Stimulated activated CD8-positive, alpha-beta memory T cell treated with anti-CD3 and anti-CD28 coated beads, Interleukin-4, amount 100 ng/mL, for 48 hours (primary cell): ENCODE measurements at regions not wholly inside any gene's neighbourhood (a gene's known extent, or its start where the extent isn't known, plus 50 kb on each side); places are given as distances from the start of the nearest gene placed in this dataset.

Experiments used
- DNase-seq: peaks from one replicate; pipeline ENCODE4 v3.0.0-alpha.2; 2020

DNA sequence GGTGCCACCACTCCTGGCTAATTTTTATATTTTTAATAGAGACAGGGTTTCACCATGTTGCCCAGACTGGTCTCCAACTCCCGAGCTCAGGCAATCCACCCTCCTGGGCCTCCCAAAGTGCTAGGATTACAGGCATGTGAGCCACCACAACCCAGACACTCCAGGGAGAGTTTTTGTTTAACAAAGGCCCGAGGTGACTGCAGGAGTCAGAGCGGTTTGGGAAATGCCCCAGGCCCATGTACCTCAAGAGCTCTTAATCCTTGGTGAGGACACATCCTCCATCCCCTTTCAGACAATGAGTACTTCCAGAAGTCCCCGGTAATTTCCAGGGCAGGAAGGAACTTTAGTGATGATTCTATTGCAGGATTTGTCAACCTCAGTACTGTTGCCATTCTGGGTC lies 176.0 kb downstream of the ESRRB start:
- no peak for DNase-seq

DNA sequence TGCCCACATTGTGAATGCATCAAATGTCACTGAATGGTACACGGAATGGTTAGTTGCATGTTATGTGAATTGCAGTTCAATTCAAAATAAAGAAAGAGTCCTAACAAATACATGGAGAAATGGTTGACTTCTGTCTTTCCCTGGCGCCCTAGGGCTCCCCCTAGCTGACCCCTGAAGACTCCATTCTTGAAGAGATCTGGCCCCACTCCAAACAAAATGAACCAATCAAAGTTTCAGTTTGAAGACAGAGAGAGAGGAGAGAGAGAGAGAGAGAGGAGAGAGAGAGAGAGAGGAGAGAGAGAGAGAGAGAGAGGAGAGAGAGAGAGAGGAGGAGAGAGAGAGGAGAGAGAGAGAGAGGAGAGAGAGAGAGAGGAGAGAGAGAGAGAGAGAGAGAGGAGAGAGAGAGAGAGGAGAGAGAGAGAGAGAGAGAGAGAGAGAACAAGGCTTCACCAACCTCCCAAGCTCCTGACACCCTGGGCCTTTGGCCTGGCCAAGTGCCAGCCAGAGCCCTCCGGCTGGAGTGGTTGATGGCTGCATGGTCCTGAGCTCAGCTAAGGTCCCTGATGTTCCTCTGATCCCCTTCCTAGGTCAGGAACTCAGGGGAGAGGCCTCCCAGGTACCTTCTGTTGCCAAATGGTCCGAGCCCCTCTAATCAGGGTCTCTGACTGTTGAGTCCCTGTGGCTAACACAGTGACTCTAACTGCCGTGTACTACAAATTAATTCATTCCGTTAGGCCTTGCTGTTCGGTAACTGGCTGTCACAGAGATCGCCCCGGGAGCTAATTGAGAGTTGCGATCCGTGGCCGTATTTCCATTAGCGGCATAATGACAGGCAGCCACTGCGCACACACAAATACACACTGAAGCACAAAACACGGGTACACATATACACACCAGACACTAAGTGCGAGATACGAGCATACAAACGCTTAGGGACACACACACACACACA lies 188.8 kb downstream of the ESRRB start:
- no peak for DNase-seq

DNA sequence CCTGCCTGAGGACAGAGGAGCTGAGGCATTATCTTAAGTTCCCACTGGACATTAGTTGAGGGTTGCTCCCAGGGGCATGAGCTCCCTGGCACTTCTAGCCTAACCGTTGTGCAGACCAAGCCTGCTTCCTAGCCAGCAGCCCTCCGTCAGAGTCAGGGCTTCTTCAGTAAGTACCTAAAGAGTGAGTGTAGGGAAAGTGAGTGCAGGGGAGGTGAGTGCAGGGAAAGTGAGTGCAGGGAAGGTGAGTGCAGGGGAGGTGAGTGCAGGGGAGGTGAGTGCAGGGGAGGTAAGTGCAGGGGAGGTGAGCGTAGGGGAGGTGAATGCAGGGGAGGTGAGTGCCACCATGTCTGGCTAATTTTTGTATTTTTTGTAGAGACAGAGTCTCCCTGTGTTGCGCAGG lies 190.5 kb downstream of the ESRRB start:
- DNase-seq = no peak

DNA sequence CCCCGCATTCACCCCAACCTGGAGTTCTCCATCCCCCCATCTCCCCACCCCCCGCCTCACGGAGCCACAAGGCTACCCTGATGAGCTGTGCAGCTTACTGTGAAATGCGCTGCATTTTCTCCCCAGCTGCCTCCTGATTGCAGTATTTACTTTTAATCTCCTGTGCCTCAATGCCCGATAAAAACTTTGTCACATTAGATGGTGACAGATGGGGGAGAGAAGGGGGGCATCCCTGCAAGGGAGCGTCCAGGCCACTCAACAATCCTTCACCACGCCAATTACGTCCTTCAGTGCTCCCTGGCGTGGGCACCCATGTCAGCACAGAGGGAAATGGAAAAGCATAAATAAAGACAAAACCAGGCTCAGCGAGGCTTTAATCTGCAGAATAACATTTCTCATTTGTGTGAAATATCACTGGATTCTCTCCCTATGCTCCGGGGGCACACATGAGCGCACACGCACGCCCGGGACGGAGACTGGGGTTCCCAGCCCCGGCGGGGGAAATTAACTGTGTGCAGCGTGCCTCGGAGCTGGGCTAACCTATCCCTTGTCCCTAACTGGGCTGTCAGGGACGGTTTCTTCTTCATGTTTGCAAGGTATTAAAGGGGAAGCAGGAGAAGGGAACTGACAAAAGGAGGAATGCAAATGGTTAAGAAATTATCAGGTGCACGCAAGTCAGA lies 186.7 kb upstream of the VASH1 start:
- no peak for DNase-seq

DNA sequence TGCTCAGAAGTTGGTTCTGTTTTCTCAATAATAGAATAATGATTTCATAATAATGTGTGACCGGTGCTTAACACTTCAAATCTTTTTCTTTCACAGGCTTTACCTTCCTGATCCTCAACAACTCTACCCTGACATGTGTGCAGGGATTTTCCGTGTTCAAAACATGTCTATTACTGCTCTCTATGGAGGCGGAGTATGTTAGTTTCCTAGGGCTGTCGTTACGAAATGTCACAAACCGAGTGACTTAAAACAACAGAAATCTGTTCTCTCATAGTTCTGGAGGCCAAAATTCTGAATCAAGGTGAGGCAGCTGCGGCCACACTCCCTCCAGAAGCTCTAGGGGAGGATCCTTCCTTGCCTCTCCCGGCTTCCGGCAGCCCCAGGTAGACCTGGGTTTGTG lies 186.2 kb upstream of the VASH1 start:
- DNase-seq = no peak

DNA sequence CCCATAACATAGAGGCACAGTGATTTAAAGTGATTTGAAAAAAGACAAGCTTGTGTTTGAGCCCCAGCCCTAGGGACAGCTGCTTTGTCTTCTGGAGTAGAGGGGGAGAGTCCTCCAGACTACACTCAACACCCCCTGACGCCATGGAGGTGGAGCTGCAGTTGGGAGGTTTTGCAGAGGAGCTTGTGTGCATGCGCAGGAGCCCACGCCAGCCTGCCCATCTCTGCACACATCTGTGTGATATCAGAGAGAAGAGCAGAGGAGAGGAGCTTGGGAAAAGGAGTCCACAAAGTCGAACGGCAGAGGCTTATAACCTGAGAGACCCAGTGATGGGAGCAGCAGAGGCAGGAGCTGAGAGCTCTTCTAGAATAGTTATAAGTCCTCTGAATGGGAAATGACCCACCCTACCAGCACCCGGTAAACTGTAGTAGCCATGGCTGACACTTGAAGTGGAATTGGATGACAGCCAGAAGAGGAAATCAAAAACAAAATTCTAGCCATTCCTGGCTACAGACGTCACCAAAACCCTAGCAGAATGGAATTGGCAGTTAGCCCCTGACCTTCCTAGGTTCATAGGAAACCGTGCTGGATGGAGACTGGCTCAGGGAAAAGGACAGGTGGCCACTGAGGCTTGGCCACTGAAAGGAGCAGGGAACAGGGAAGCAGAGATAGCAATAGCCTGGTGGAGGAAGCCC lies 185.1 kb upstream of the VASH1 start:
- DNase-seq = no peak

DNA sequence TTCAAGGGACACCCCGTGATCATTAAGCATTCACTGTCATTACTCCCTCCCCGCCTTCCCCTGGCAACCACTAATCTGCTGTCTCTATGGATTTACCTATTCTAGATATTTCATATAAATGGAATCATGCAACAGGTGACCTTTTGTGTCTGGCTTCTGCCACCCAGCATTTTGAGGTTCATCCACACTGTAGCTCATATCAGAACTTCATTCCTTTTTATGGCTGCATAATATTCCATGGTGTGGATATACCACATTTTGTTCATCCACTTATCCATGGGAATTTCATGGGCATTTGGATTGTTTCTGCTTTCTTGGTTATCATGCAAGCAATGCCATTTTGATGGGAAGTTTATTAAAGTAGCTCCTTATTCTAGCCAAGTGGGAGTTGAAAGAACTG lies 184.2 kb upstream of the VASH1 start:
- DNase-seq = no peak

DNA sequence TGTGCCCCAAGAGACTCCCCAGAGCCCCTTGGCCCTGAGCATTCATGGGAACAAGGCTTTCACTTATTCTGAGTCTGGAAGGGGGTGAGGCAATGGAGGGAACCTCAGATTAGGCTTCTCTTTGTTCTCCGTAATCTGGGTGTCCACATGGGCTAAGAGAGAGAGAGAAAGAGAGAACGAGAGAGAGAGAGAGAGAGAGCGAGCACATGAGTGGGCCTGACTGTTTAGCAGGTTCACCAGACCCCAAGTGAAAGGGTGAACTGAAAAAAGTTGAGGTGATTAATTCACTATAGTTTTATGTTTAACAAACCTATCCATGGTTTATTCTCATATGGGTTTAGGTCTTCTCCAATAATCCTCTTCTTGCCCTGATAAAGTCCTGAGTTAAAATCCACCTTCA lies 183.4 kb upstream of the VASH1 start:
- DNase-seq = no peak

DNA sequence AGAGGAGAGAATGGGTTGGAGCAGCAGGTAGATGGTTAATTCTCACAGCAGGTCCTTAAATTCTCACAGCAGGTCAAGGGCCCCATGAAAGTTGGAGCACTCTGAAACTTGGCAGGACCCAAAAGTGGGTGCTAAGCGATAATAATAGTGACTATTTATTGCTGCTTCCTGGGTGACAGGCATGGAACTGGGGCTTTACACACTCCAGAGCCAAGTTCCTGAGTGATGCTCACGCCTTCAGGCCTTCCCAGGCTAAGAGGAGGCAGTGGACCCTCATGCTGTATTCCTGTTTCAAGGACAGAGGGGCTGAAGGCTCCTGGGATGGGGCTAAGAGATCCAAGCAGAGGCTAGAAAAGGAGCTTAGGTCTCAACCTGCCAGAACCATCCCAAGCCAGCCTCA lies 180.9 kb upstream of the VASH1 start:
- DNase-seq = no peak

DNA sequence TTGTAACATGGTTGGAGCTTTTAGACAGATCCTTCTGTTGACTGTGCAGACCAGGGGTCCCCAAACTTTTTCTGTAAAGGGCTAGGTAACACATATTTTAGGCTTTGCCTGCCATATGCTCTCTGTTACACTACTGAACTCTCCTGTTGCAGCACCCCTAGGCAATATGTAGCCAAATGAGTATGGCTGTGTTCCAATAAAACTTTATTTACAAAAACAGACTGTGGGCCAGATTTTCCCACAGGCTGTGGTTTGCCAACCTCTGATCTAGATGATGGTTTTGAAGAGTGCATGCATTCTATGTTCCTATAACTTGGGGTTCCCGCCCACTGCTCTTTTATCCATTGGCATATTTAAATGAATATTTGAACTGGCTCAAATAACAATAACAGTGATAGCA lies 180.3 kb upstream of the VASH1 start:
- no peak for DNase-seq

DNA sequence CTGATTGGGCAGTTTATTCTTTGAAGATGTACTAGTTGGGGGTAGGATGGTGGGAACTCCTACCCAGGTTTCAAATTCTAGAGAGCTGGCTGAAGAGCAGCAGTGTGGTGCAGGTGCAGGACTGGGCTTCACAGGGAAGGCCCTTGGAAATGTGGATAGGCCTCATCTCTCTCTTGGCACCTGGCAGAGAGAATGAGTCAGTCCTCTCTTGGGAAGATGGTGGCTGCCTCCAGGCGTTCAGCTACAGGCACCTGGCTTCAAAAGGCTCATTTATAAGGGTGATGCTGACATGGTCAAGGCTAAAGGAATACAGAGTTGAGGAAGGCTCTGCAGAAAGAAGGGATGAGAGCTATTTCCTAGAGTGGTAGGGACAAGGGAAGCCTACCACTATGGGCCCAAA lies 179.7 kb upstream of the VASH1 start:
- DNase-seq = no peak

DNA sequence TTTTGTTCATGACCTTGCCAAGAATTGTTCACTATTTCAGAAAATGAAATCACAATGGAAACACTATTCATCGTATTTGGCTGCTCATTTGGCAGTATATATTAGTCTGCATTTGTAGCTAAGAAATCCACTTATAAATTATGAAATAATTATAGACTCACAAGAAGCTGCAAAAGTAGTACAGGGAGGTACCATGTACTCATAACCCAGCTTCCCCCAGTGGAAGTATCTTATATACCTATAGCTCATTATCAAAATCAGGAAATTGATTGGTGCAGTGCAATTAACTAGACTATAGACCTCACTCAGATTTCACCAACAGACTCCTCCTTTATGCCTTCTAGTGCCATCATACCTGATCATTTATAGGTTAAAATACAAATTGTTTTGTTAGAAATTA lies 178.8 kb upstream of the VASH1 start:
- DNase-seq = no peak

DNA sequence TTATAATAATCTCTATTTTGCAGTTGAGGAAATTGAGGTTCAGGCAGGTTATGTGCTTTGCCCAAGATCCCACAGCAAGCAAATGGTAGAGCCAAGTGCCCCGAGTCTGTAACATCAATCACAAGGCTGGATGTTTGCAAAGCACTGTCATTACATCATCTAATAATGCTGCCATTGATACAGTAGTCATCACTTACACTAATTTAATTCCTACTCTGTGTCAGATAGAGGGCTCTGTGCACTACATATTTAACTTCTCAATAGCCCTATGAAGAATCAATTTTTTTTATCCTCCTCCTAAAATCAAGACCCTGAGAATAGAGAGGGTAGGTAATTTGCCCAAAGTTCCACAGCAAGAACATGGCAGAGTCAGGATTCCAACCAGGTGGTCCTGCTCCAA lies 178.1 kb upstream of the VASH1 start:
- no peak for DNase-seq

DNA sequence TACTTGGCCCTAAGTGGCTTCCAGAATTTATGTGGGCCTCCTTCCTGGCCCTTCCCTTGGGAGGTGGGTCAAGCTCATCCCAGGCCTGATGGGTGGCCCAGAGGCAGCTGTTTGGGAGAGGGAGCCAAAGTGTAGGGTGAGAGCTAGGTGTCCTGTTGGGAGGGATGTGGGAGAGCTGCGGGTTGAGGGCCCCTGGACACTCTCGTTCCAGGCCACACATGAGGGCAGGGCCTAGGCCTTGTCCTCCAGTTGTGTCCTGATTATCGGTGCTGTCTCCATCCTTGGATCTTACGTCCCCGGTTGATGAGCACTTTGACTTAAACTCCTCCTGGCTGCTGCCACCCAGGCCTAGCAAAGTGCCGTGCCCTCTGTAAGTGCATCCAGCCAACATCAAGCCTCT lies 177.5 kb upstream of the VASH1 start:
- DNase-seq = no peak

DNA sequence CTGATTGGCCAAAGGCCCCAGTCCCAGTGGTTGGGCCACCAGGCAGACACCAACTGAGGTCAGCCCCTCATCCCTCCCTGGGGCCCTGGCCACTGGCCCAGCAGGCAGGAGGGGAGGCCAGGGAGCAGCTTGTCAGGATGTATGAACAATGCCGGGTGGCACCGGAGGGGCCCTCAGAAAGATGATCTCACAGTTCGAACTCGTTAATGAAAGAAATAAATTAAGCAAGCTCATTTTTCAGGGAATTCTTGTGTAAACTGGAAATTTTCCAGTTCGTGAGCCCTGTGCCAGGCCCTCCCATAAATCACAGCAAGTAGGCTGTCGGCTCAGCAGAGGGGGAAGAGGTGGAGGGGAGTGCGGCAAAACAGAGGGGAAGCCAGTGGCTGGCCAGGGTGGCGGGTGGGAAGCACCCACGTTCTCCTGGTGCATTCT lies 177.0 kb upstream of the VASH1 start:
- no peak for DNase-seq

DNA sequence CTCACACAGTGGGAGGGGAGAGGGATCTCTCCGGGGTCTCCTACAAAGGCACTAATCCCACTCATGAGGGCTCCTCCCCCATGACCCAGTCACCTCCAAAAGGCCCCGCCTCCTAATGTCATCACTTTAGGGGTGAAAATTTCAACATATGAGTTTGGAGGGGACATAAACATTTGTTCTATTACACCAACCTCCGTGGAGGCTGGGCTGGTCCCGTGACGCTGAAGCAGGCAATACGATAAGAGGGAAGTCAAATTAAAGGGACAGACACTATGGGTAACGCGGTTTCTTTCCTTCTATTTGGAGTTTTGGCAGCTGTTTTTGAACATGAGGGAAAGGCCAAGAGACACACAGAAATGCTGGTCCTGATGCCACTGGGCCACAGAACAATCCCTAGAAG lies 175.7 kb upstream of the VASH1 start:
- no peak for DNase-seq

DNA sequence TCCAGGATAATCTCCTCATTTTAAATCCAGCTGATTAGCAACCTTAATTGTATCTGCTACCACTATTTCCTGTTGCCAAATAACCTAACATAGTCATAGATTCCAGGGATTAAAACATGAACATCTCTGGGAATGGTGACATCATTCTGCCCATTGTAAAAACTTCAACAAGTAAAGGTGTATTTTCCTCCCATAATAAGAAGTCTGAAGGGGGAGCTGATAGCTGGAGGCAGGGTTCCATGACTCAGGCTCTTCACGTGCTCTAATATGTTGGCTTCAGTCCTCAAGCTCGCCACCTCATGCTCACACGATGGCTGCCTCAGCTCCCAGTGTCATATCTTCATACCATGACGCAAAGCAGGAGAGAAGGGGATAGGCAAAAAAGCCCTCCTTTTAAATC lies 172.0 kb upstream of the VASH1 start:
- DNase-seq = no peak

DNA sequence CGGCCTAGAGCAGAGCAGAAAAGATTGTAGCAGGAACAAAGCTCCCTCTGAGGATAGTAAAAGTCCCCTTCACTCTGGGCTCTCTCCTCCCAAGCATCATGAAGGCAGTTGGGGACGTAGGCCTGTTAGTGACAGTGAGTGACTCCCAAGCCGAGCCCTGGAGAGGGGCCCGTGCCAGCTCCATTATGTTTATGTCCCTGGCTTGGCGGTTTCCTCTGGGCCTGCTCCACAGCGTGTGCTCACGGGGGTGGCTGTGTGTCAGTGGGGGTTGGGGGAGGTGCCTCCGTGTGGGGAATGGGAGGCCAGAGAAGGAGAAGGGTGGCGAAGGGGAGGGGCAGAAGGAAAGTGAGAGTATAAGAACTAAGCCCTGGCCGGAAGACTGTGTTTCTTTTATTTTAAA lies 170.0 kb upstream of the VASH1 start:
- DNase-seq = no peak

DNA sequence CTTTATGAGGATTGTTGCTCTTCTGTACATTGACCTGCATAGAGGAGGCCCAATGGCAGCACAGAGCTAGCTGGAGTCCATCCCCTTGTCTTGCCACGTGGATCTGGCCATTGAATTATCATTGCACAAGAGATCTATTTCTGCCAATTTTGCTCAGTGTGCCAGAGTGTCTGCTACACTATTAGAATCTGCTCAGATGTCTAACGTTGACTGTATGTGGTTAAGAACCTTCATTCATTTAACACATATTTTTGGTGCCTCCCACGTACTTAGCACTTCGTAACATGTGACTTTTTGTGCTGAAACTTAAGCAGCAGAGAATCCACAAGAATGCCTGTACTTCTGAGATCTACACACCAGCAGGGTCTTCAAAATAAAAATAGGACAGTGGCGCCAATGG lies 166.0 kb upstream of the VASH1 start:
- DNase-seq = no peak

DNA sequence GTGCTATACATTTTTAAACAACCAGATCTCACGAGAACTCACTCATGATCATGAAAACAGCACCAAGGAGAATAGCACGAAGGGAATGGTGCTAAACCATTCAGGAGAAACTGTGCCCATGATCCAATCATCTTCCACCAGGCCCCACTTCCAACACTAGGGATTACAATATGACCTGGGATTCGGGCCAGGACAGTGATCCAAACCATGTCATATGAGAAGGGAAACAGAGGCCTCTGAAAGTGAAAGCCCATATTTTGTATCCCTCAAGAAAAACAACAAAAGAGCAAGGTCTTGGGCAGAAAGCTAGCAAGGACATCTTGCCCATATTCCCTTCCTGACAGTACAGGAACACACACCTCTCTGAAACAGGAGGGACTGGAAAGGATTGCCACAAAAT lies 163.9 kb upstream of the VASH1 start:
- DNase-seq = no peak

DNA sequence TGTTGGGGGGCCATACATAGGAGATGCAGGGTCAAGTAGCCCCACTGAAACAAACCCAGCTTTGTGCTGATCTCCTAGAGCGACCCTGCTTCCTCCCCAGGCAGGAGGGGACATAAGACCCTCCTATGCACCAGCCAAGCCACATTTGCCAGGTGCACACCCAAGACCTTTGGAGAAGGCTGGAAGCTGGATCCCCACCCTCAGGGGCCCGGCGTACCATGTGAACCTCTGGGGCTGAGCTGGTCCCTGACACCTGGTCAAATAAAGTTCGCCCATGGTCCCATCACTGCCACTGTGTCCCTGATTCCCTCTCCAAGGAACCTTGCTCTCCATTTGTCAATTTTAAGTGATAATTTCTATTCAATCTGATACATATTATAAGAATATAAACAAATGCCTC lies 162.1 kb upstream of the VASH1 start:
- no peak for DNase-seq

DNA sequence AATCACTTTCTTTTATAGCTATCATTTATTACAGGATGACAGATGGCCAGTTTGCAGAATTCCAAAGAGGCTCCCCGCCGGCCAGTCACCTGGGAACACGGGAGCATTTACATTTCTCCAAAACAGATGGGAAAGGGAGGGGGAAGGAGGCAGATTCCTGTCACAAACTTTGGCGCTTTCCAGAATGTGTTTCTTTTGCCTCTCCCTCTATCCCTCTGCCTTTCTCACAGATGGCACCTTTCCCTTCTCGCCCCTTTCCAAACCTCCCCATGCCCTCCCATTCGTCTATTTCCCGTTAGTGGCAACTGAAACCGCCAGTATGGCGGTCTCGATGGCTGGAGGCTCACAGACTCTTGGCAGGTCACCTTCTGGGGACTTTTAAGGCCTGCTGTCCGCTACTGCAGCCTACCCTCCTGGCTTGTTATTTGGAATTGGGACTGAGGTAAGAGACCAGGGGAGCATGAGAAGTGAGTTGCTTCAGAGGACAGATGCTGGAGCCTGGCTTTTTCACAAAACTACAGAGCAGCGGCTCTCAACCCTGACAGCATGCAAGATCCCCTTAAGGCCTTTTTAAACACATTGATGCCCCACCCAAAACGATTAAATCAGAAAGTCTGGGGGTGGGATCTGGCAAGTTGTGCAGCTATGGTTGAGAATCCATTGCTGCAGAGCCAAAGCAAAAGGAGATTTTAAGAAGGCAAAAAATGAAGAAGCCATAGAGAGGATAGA lies 161.5 kb upstream of the VASH1 start:
- DNase-seq = no peak

DNA sequence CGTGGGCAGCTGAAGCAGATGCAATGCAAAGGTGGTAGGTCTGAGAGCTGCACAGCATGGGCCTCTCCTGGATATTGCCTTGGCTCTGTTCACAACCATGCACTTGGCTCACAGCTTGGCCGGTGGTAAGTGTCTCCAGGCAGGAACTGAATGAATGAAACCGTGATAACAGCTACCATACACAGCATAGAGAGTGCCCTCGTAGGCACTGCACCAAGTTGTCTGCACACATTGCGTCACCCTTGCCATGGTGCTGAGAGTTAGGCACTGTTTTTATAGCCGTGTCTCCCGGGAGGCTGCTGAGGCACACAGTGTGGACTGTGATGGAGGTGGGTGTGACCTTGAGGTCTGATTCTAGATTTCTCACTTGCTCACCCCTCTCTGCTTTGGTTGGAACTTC lies 157.6 kb upstream of the VASH1 start:
- no peak for DNase-seq
